ENCODE measurements at regions not wholly inside any gene's neighbourhood (a gene's known extent, or its start where the extent isn't known, plus 50 kb on each side); places are given as distances from the start of the nearest gene placed in this dataset.

GRCh38 chr2:21289989-21290388 lies 166.2 kb downstream of the TDRD15 start:
- no peak overlapping the region for H3K4me3 ChIP-seq (ENCODE audit: low read depth in 1 of 5, low read length in 5 of 5)
- peaks cover 0 to 5% (median 0%) of the 10 kb centered on the region in 5 donors for H3K27me3 ChIP-seq (ENCODE audit: control insufficient read depth in 5 of 5, insufficient read depth in 4 of 5, low read length in 5 of 5)
- H3K4me1 ChIP-seq (ENCODE audit: control insufficient read depth in 5 of 5, insufficient read depth in 5 of 5, low read length in 5 of 5), result no peaks in the 10 kb centered on the region

GRCh38 chr2:21291426-21291825 lies 167.7 kb downstream of the TDRD15 start:
- Histone ChIP-seq H3K9me3 (ENCODE audit: control insufficient read depth in 5 of 5, low read length in 5 of 5) (peaks cover 0 to 2% (median 0%) of the 10 kb centered on the region in 5 donors), H3K4me3 (ENCODE audit: low read depth in 1 of 5, low read length in 5 of 5) (no peak overlapping the region), H3K9ac (ENCODE audit: low read length in 5 of 5) (no peak overlapping the region), H3K36me3 (ENCODE audit: control insufficient read depth in 5 of 5, insufficient read depth in 5 of 5, low read length in 5 of 5) (no peaks in the 10 kb centered on the region), H3K27me3 (ENCODE audit: control insufficient read depth in 5 of 5, insufficient read depth in 4 of 5, low read length in 5 of 5) (peaks cover 0 to 5% (median 0%) of the 10 kb centered on the region in 5 donors), H3K27ac (ENCODE audit: low read depth, low read length) (no peak overlapping the region), H3K4me1 (ENCODE audit: control insufficient read depth in 5 of 5, insufficient read depth in 5 of 5, low read length in 5 of 5) (no peaks in the 10 kb centered on the region)

More at GRCh38 chr2:21289989-21290388, 166.2 kb downstream of the TDRD15 start:
- no peak overlapping the region for H3K27ac ChIP-seq (ENCODE audit: low read depth, low read length)
- no peaks in the 10 kb centered on the region for H3K36me3 ChIP-seq (ENCODE audit: control insufficient read depth in 5 of 5, insufficient read depth in 5 of 5, low read length in 5 of 5)
- H3K9ac ChIP-seq (ENCODE audit: low read length in 5 of 5), result no peak overlapping the region
- H3K9me3 ChIP-seq (ENCODE audit: control insufficient read depth in 5 of 5, low read length in 5 of 5), result peaks cover 0 to 3% (median 0%) of the 10 kb centered on the region in 5 donors

GRCh38 chr2:21294446-21294845 lies 170.7 kb downstream of the TDRD15 start:
- Histone ChIP-seq H3K36me3 (ENCODE audit: control insufficient read depth in 5 of 5, insufficient read depth in 5 of 5, low read length in 5 of 5) (no peaks in the 10 kb centered on the region), H3K27ac (ENCODE audit: low read depth, low read length) (no peak overlapping the region), H3K27me3 (ENCODE audit: control insufficient read depth in 5 of 5, insufficient read depth in 4 of 5, low read length in 5 of 5) (peaks cover 0 to 4% (median 0%) of the 10 kb centered on the region in 5 donors), H3K9me3 (ENCODE audit: control insufficient read depth in 5 of 5, low read length in 5 of 5) (no peaks in the 10 kb centered on the region), H3K9ac (ENCODE audit: low read length in 5 of 5) (no peak overlapping the region), H3K4me1 (ENCODE audit: control insufficient read depth in 5 of 5, insufficient read depth in 5 of 5, low read length in 5 of 5) (no peaks in the 10 kb centered on the region), H3K4me3 (ENCODE audit: low read depth in 1 of 5, low read length in 5 of 5) (no peak overlapping the region)

- peaks cover 0 to 4% (median 0%) of the 10 kb centered on the region in 5 donors for H3K27me3 ChIP-seq (ENCODE audit: control insufficient read depth in 5 of 5, insufficient read depth in 4 of 5, low read length in 5 of 5)
- no peaks in the 10 kb centered on the region for H3K9me3 ChIP-seq (ENCODE audit: control insufficient read depth in 5 of 5, low read length in 5 of 5)
- H3K9ac ChIP-seq (ENCODE audit: low read length in 5 of 5), result no peak overlapping the region
- no peaks in the 10 kb centered on the region for H3K36me3 ChIP-seq (ENCODE audit: control insufficient read depth in 5 of 5, insufficient read depth in 5 of 5, low read length in 5 of 5)
- no peak overlapping the region for H3K4me3 ChIP-seq (ENCODE audit: low read depth in 1 of 5, low read length in 5 of 5)
- no peak overlapping the region for H3K27ac ChIP-seq (ENCODE audit: low read depth, low read length)
- H3K4me1 ChIP-seq (ENCODE audit: control insufficient read depth in 5 of 5, insufficient read depth in 5 of 5, low read length in 5 of 5), result no peaks in the 10 kb centered on the region
Measured at GRCh38 chr2:21299411-21299810, 175.6 kb downstream of the TDRD15 start.

GRCh38 chr2:21301871-21302455 lies 178.2 kb downstream of the TDRD15 start:
- Histone ChIP-seq H3K4me1 (ENCODE audit: control insufficient read depth in 5 of 5, insufficient read depth in 5 of 5, low read length in 5 of 5) (no peaks in the 10 kb centered on the region), H3K9me3 (ENCODE audit: control insufficient read depth in 5 of 5, low read length in 5 of 5) (no peaks in the 10 kb centered on the region), H3K27me3 (ENCODE audit: control insufficient read depth in 5 of 5, insufficient read depth in 4 of 5, low read length in 5 of 5) (peaks cover 0 to 3% (median 0%) of the 10 kb centered on the region in 5 donors), H3K27ac (ENCODE audit: low read depth, low read length) (no peak overlapping the region), H3K36me3 (ENCODE audit: control insufficient read depth in 5 of 5, insufficient read depth in 5 of 5, low read length in 5 of 5) (no peaks in the 10 kb centered on the region), H3K4me3 (ENCODE audit: low read depth in 1 of 5, low read length in 5 of 5) (no peak overlapping the region), H3K9ac (ENCODE audit: low read length in 5 of 5) (no peak overlapping the region)

GRCh38 chr2:21303876-21304275 lies 180.1 kb downstream of the TDRD15 start:
- Histone ChIP-seq H3K36me3 (ENCODE audit: control insufficient read depth in 5 of 5, insufficient read depth in 5 of 5, low read length in 5 of 5) (no peaks in the 10 kb centered on the region), H3K9me3 (ENCODE audit: control insufficient read depth in 5 of 5, low read length in 5 of 5) (no peaks in the 10 kb centered on the region), H3K27me3 (ENCODE audit: control insufficient read depth in 5 of 5, insufficient read depth in 4 of 5, low read length in 5 of 5) (no peaks in the 10 kb centered on the region), H3K4me3 (ENCODE audit: low read depth in 1 of 5, low read length in 5 of 5) (no peak overlapping the region), H3K9ac (ENCODE audit: low read length in 5 of 5) (no peak overlapping the region), H3K27ac (ENCODE audit: low read depth, low read length) (no peak overlapping the region), H3K4me1 (ENCODE audit: control insufficient read depth in 5 of 5, insufficient read depth in 5 of 5, low read length in 5 of 5) (no peaks in the 10 kb centered on the region)

GRCh38 chr2:21305581-21305980 lies 181.8 kb downstream of the TDRD15 start:
- Histone ChIP-seq H3K9ac (ENCODE audit: low read length in 5 of 5) (no peak overlapping the region), H3K27me3 (ENCODE audit: control insufficient read depth in 5 of 5, insufficient read depth in 4 of 5, low read length in 5 of 5) (no peaks in the 10 kb centered on the region), H3K9me3 (ENCODE audit: control insufficient read depth in 5 of 5, low read length in 5 of 5) (no peaks in the 10 kb centered on the region), H3K36me3 (ENCODE audit: control insufficient read depth in 5 of 5, insufficient read depth in 5 of 5, low read length in 5 of 5) (no peaks in the 10 kb centered on the region), H3K4me3 (ENCODE audit: low read depth in 1 of 5, low read length in 5 of 5) (no peak overlapping the region), H3K27ac (ENCODE audit: low read depth, low read length) (no peak overlapping the region), H3K4me1 (ENCODE audit: control insufficient read depth in 5 of 5, insufficient read depth in 5 of 5, low read length in 5 of 5) (no peaks in the 10 kb centered on the region)

- Histone ChIP-seq H3K27ac (ENCODE audit: low read depth, low read length) (no peak overlapping the region), H3K4me1 (ENCODE audit: control insufficient read depth in 5 of 5, insufficient read depth in 5 of 5, low read length in 5 of 5) (no peaks in the 10 kb centered on the region), H3K9me3 (ENCODE audit: control insufficient read depth in 5 of 5, low read length in 5 of 5) (no peaks in the 10 kb centered on the region), H3K27me3 (ENCODE audit: control insufficient read depth in 5 of 5, insufficient read depth in 4 of 5, low read length in 5 of 5) (no peaks in the 10 kb centered on the region), H3K9ac (ENCODE audit: low read length in 5 of 5) (no peak overlapping the region), H3K36me3 (ENCODE audit: control insufficient read depth in 5 of 5, insufficient read depth in 5 of 5, low read length in 5 of 5) (no peaks in the 10 kb centered on the region), H3K4me3 (ENCODE audit: low read depth in 1 of 5, low read length in 5 of 5) (no peak overlapping the region)
Measured at GRCh38 chr2:21306235-21306634, 182.5 kb downstream of the TDRD15 start.

- no peaks in the 10 kb centered on the region for H3K4me1 ChIP-seq (ENCODE audit: control insufficient read depth in 5 of 5, insufficient read depth in 5 of 5, low read length in 5 of 5)
- no peaks in the 10 kb centered on the region for H3K27me3 ChIP-seq (ENCODE audit: control insufficient read depth in 5 of 5, insufficient read depth in 4 of 5, low read length in 5 of 5)
- H3K9me3 ChIP-seq (ENCODE audit: control insufficient read depth in 5 of 5, low read length in 5 of 5), result no peaks in the 10 kb centered on the region
- no peak overlapping the region for H3K27ac ChIP-seq (ENCODE audit: low read depth, low read length)
- H3K36me3 ChIP-seq (ENCODE audit: control insufficient read depth in 5 of 5, insufficient read depth in 5 of 5, low read length in 5 of 5), result no peaks in the 10 kb centered on the region
- no peak overlapping the region for H3K9ac ChIP-seq (ENCODE audit: low read length in 5 of 5)
- H3K4me3 ChIP-seq (ENCODE audit: low read depth in 1 of 5, low read length in 5 of 5), result no peak overlapping the region
Measured at GRCh38 chr2:21307037-21307436, 183.3 kb downstream of the TDRD15 start.

- Histone ChIP-seq H3K9me3 (ENCODE audit: control insufficient read depth in 5 of 5, low read length in 5 of 5) (no peaks in the 10 kb centered on the region), H3K27ac (ENCODE audit: low read depth, low read length) (no peak overlapping the region), H3K4me3 (ENCODE audit: low read depth in 1 of 5, low read length in 5 of 5) (no peak overlapping the region), H3K27me3 (ENCODE audit: control insufficient read depth in 5 of 5, insufficient read depth in 4 of 5, low read length in 5 of 5) (no peaks in the 10 kb centered on the region), H3K4me1 (ENCODE audit: control insufficient read depth in 5 of 5, insufficient read depth in 5 of 5, low read length in 5 of 5) (no peaks in the 10 kb centered on the region), H3K36me3 (ENCODE audit: control insufficient read depth in 5 of 5, insufficient read depth in 5 of 5, low read length in 5 of 5) (no peaks in the 10 kb centered on the region), H3K9ac (ENCODE audit: low read length in 5 of 5) (no peak overlapping the region)
Measured at GRCh38 chr2:21310493-21310892, 186.7 kb downstream of the TDRD15 start.
